Activated T-cell treated with anti-CD3 and anti-CD28 coated beads, Interleukin-2, amount 50 U/mL, for 72 hours (primary cell): ENCODE measurements at regions not wholly inside any gene's neighbourhood (a gene's known extent, or its start where the extent isn't known, plus 50 kb on each side); places are given as distances from the start of the nearest gene placed in this dataset.
"Not testable (repeated sequence)": the region's sequence is repeated elsewhere in the genome, so short reads cannot be mapped to it uniquely, and the experiment has no call there.

ENCODE experiments used
- ATAC-seq, 2 donors: fragments of 150-1000 bp; cut with Tn5 transposase; replicated peaks in 1 of 2; 2 replicates each; pipeline ENCODE4 v1.10.0; 2021; ENCODE audit warnings: moderate library complexity in 2 of 2, mild to moderate bottlenecking in 1 of 2
- DNase-seq, 2 donors: peaks; one replicate each; pipeline ENCODE4 v3.0.0; 2021 to 2022; ENCODE audit warnings: mixed read lengths in 1 of 2
- H3K27ac Mint-ChIP-seq: one replicate; pipeline ENCODE4 v1.8.0; 2022; ENCODE audit warnings: mild to moderate bottlenecking, moderate library complexity, mixed read lengths
- H3K27me3 Mint-ChIP-seq: one replicate; pipeline ENCODE4 v1.8.0; 2022; ENCODE audit warnings: low read depth, mixed read lengths
- H3K36me3 Mint-ChIP-seq, 2 donors: one replicate each; pipeline ENCODE4 v1.8.0; 2022; ENCODE audit warnings: mixed read lengths in 2 of 2, mild to moderate bottlenecking in 1 of 2; ENCODE audit not compliant: insufficient read depth in 2 of 2
- H3K4me1 Mint-ChIP-seq: one replicate; pipeline ENCODE4 v1.8.0; 2022; ENCODE audit warnings: low read depth, mixed read lengths
- H3K4me3 Mint-ChIP-seq, 2 donors: one replicate each; pipeline ENCODE4 v1.8.0; 2022; ENCODE audit warnings: mild to moderate bottlenecking in 2 of 2, mixed read lengths in 2 of 2, moderate library complexity in 2 of 2
- H3K9me3 Mint-ChIP-seq, 2 donors: one replicate each; pipeline ENCODE4 v1.8.0; 2022; ENCODE audit warnings: mixed read lengths in 2 of 2

DNA sequence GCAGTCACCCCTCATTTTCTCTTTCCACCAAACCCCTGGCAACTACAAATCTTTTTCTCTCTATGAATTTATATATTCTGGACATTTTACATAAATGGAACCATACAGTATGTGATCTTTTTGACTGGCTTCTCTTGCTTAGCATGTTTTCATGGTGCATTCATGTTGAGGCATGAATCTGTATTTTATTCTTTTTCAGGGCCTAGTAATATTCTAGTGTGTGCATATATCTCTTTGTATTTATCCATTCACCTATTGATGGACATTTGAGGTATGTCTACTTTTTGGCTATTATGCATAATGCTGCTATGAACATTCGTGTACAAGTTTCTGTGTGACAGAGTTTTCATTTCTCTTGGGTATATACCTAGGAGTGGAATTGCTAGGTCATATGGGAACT, 78.2 kb downstream of the HACD1 start:
- no peaks in the 10 kb centered on the region for H3K27me3 Mint-ChIP-seq
- peaks cover 0 to 5% of the 10 kb centered on the region in 2 donors for H3K36me3 Mint-ChIP-seq
- DNase-seq: no peak
- ATAC-seq: no peak
- no peaks in the 10 kb centered on the region for H3K4me1 Mint-ChIP-seq
- no peak overlapping the region for H3K4me3 Mint-ChIP-seq
- H3K27ac Mint-ChIP-seq: no peak overlapping the region
- H3K9me3 Mint-ChIP-seq: peaks cover 1 to 3% of the 10 kb centered on the region in 2 donors

DNA sequence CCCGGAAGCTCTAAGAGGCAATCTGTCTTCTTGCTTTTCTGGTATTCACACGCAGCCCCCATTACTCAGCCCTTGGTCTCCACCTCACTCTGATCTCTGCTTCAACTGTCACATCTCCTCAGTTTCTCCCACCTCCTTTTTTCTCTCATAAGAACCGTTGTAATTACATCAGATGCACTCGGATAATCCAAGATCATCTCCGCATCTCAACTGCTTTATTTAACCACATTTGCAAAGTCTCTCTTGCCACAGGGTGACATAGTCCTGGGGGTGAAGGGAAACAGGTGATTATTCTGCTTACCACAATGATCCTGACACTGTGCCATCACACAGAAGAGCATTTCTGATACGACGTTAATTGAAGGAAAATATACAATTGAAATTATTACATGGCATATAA, 79.9 kb downstream of the HACD1 start:
- ATAC-seq (no peak), DNase-seq (no peak)
- no peaks in the 10 kb centered on the region for H3K27me3 Mint-ChIP-seq
- peaks cover 1 to 3% of the 10 kb centered on the region in 2 donors for H3K9me3 Mint-ChIP-seq
- H3K27ac Mint-ChIP-seq: no peak overlapping the region
- H3K4me3 Mint-ChIP-seq: no peak overlapping the region
- H3K4me1 Mint-ChIP-seq: no peaks in the 10 kb centered on the region
- H3K36me3 Mint-ChIP-seq: peaks cover 0 to 5% of the 10 kb centered on the region in 2 donors

DNA sequence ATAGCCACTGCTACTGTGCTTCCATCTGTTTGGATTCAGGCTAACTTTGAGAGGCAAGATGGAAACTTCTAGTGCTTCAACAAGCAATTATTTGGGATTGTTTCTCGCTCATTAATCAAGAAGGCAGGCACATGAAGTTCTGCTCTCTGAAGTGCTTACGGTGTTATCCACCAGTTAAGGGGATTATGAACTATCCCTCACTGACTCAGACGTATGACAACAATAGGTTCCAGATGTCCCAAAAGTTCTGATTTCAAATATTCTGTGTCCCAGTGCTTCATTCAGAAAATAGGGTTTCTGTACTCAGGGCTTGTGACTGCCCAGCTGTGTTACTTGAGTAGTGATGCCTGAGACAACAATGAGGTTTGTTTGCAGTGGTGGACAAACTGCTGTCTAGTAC, 81.0 kb downstream of the HACD1 start:
- peaks cover 0 to 5% of the 10 kb centered on the region in 2 donors for H3K36me3 Mint-ChIP-seq
- peaks cover 7% of the 10 kb centered on the region for H3K27me3 Mint-ChIP-seq
- no peak overlapping the region for H3K4me3 Mint-ChIP-seq
- no peak for ATAC-seq
- no peaks in the 10 kb centered on the region for H3K4me1 Mint-ChIP-seq
- H3K27ac Mint-ChIP-seq: no peak overlapping the region
- peaks cover 1 to 3% of the 10 kb centered on the region in 2 donors for H3K9me3 Mint-ChIP-seq
- no peak for DNase-seq

DNA sequence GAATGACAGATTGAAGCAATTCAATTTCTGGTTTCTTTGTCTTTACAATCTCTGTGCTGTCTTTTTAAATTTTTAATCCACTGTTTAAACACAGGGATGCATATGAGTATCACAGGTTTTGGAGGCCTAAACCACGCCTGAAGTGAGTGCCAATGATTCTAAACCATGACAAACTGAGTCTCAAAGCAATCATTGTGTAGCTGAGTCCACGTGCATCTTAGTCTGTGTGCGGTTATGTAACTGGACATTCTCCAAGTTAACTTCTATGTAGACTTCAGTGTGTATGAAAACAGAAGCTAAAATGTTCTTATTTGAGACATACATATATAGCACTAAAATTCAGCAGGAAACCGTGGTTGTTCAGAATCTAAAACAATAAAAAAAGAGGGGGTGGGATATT, 79.3 kb upstream of the ST8SIA6 start:
- no peak overlapping the region for H3K27ac Mint-ChIP-seq
- ATAC-seq: no peak
- H3K9me3 Mint-ChIP-seq: peaks cover 0 to under 1% of the 10 kb centered on the region in 2 donors
- H3K36me3 Mint-ChIP-seq: peaks cover 0 to 1% of the 10 kb centered on the region in 2 donors
- peaks cover 8% of the 10 kb centered on the region for H3K27me3 Mint-ChIP-seq
- DNase-seq: no peak
- H3K4me1 Mint-ChIP-seq: no peaks in the 10 kb centered on the region
- no peak overlapping the region for H3K4me3 Mint-ChIP-seq

DNA sequence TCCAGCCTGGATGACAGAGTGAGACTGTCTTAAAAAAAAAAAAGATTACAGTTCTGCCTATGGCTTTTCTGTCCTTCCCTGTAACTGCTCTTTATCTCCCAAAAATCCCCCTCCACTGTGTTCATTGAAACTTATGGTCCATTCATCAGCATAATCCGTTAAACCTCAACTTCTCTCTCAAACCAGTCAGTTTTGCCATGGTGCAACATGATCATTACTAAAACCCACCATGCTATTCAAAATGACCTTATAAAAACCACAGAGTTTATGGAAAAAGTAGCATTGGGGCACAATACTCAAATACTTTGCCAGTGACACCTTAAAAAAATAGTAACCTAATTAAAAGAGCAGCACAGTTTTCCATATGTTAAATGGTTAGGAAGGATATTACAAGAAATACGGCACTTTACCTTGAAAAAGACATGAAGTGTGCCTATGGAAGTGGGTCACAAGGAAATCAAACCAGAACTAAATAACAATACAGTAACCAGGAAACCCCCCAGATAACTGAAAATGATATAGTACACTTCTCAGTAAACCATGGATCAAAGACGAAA, 74.0 kb upstream of the ST8SIA6 start:
- H3K27ac Mint-ChIP-seq: peak overlapping the region; percentile 6
- H3K4me1 Mint-ChIP-seq: no peaks in the 10 kb centered on the region
- H3K27me3 Mint-ChIP-seq: peaks cover 8% of the 10 kb centered on the region
- H3K9me3 Mint-ChIP-seq: peaks cover 0 to 1% of the 10 kb centered on the region in 2 donors
- no peak overlapping the region for H3K4me3 Mint-ChIP-seq
- DNase-seq (no peak), ATAC-seq (no peak)
- no peaks in the 10 kb centered on the region for H3K36me3 Mint-ChIP-seq

DNA sequence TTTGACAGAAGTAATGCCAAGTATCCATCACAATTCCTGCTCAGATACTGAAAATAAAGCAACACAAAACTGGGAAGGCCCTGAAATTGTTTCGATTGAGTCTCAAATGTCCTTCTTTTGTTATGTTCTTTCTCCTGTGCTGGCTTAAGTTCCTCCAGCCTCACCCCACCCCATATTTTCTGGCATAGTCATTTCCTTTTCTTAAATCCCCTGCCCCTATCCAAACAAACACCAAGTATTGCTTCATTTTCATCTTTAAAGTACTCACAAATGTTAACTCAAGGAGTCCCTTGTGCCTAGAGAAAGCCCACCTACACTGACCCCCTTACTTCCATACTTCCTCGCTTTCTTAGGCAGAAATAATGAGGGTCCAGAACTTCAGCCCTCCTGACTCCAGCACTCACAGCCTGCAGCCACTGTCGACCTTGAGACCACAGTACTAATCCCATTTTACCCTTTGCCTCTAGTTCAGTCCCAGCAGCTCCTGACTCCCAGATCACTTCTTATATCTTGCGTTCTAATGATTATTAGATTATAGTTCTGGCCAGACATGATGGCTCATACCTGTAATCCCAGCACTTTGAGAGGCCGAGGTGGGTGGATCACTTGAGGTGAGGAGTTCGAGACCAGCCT, 73.2 kb upstream of the ST8SIA6 start:
- Mint-ChIP-seq H3K36me3 (peaks cover 0 to 3% of the 10 kb centered on the region in 2 donors), H3K4me1 (no peaks in the 10 kb centered on the region), H3K27me3 (peaks cover 8% of the 10 kb centered on the region), H3K27ac (no peak overlapping the region), H3K4me3 (no peak overlapping the region), H3K9me3 (peaks cover 0 to 1% of the 10 kb centered on the region in 2 donors)
- ATAC-seq (no peak), DNase-seq (no peak)

DNA sequence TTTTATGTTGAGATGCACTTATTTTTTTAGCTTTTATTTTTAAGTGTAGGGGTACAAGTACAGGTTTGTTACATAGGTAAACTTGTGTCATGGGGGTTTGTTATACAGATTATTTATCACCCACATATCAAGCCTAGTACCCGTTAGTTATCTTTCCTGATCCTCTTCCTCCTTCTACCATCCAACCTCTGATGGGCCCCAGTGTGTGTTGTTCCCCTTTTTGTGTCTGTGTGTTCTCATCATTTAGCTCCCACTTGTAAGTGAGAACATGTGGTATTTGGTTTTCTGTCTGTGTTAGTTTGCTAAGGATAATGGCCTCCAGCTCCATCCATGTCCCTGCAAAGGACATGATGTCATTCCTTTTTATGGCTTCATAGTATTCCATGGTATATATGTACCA, 72.2 kb upstream of the ST8SIA6 start:
- not testable (repeated sequence) for H3K27me3 Mint-ChIP-seq, H3K4me3 Mint-ChIP-seq, H3K27ac Mint-ChIP-seq, H3K9me3 Mint-ChIP-seq, H3K36me3 Mint-ChIP-seq, H3K4me1 Mint-ChIP-seq, ATAC-seq, DNase-seq

DNA sequence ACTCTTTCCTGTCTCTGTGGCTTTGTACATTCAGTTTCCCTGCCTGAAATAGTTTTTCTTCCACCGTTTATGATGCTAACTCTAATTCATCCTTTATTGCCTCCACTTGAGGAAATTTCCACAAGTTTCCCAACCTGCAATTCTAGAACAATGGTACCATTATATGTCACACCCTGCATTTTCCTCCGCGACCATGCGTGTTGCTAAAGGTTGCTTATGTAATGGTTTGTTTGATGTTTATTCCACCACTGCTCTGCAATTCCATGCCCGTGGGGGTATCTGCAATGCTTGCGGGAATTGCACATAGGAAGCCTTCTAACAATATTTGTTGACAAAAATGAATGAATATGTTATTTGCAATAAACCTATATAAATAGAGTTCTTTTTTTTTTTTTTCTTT, 69.5 kb upstream of the ST8SIA6 start:
- DNase-seq (no peak), ATAC-seq (no peak)
- no peak overlapping the region for H3K4me3 Mint-ChIP-seq
- H3K4me1 Mint-ChIP-seq: no peaks in the 10 kb centered on the region
- H3K36me3 Mint-ChIP-seq: peaks cover 0 to 3% of the 10 kb centered on the region in 2 donors
- H3K27ac Mint-ChIP-seq: no peak overlapping the region
- no peaks in the 10 kb centered on the region for H3K27me3 Mint-ChIP-seq
- H3K9me3 Mint-ChIP-seq: peaks cover 0 to 1% of the 10 kb centered on the region in 2 donors

DNA sequence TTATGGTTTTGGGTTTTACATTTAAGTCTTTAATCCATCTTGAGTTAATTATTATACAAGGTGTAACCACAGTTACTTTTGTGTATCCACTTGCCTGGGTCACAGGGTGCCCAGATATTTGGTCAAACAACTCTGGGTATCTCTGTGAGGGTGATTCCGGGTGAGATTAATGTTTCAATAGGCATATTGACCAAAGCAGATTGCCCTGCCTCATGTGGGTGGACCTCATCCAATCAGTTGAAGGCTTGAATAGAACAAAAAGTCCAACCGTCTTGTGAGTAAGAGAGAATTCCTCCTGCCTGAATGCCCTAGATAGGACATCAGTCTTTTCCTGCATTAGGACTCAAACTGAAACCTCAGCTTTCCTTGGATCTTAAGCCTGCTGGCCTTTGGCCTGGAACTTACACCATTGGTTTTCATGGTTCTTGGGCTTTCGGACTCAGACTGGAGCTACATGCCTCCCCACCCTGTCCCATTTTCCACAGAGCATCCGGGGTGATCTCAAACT, 68.9 kb upstream of the ST8SIA6 start:
- ATAC-seq (no peak), DNase-seq (no peak)
- H3K27ac Mint-ChIP-seq: no peak overlapping the region
- H3K36me3 Mint-ChIP-seq: peaks cover 0 to 3% of the 10 kb centered on the region in 2 donors
- no peaks in the 10 kb centered on the region for H3K4me1 Mint-ChIP-seq
- no peak overlapping the region for H3K4me3 Mint-ChIP-seq
- H3K9me3 Mint-ChIP-seq: peaks cover 0 to 1% of the 10 kb centered on the region in 2 donors
- no peaks in the 10 kb centered on the region for H3K27me3 Mint-ChIP-seq

DNA sequence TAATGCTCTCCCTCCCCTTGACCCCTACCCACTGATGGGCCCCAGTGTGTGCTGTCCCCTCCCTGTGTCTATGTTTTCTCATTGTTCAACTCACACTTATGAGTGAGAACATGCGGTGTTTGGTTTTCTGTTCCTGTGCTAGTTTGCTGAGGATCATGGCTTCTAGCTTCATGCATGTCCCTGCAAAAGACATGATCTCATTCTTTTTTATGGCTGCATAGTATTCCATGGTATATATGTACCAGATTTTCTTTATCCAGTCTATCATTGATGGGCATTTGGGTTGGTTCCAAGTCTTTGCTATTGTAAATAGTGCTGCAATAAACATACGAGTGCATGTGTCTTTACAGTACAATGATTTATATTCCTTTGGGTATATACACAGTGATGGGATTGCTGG, 67.9 kb upstream of the ST8SIA6 start:
- H3K4me3 Mint-ChIP-seq, ATAC-seq, H3K27ac Mint-ChIP-seq, H3K4me1 Mint-ChIP-seq, H3K9me3 Mint-ChIP-seq, DNase-seq, H3K36me3 Mint-ChIP-seq, H3K27me3 Mint-ChIP-seq: not testable (repeated sequence)

DNA sequence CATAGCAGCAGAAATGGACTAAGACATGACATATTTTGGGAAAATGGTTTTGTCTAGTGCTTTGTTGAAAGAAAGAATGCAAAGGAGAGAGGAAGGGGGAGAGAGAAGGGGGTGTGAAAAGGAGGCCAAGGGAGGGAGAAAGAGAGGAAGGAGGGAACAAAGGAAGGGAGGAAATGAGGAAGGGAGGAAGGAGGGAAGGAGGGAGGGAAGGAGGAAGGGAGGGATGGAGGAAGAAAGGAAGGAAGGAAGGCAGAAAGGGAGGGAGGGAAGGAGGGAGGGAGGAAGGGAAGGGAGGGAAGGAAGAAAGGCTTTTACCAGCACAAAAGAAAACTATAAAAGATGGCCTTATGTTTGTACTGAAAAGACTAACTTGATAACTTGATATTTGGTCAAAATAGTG, 65.1 kb upstream of the ST8SIA6 start:
- no peak overlapping the region for H3K27ac Mint-ChIP-seq
- no peaks in the 10 kb centered on the region for H3K27me3 Mint-ChIP-seq
- H3K36me3 Mint-ChIP-seq: peaks cover 0 to 3% of the 10 kb centered on the region in 2 donors
- no peak overlapping the region for H3K4me3 Mint-ChIP-seq
- H3K4me1 Mint-ChIP-seq: no peaks in the 10 kb centered on the region
- ATAC-seq (no peak), DNase-seq (no peak)
- no peaks in the 10 kb centered on the region for H3K9me3 Mint-ChIP-seq

DNA sequence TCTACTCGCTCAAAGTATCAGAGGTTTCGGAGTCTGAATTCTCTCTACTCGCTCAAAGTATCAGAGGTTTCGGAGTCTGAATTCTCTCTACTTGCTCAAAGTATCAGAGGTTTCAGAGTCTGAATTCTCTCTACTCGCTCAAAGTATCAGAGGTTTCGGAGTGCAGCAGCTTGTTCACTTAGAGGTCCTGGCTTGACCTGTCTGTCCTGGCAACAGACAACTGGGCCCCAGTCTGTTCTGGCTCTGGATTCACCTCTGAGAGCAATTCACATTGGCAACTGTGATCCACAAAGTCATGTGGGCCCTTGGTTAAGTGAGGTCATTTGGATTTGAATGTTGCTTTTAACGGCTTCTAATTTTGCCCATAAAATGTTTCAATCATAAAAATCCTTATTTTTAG, 63.9 kb upstream of the ST8SIA6 start:
- H3K27ac Mint-ChIP-seq: no peak overlapping the region
- DNase-seq (no peak), ATAC-seq (no peak)
- H3K4me1 Mint-ChIP-seq: peaks cover under 1% of the 10 kb centered on the region
- H3K4me3 Mint-ChIP-seq: no peak overlapping the region
- peaks cover 0 to 3% of the 10 kb centered on the region in 2 donors for H3K36me3 Mint-ChIP-seq
- H3K9me3 Mint-ChIP-seq: no peaks in the 10 kb centered on the region
- H3K27me3 Mint-ChIP-seq: no peaks in the 10 kb centered on the region

DNA sequence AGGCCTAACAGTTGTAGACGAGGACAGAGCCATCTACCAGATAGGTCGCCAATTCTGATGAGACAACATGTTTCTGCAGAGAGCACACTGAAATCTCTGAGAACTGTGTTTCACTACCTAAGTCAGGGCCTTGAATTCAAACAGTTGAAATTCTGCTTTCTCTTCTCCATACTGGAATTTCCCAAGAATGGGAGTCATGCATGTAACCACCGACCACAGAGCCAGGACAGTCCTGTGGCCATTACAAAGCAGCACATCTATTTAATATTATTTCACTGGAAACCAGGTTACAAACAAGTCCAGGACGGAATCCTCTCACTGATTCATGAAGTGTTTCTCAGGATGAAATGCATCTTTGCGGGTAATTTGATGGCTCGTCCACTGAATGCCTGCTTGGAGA, 62.0 kb upstream of the ST8SIA6 start:
- H3K27me3 Mint-ChIP-seq: no peaks in the 10 kb centered on the region
- no peaks in the 10 kb centered on the region for H3K9me3 Mint-ChIP-seq
- H3K36me3 Mint-ChIP-seq: no peaks in the 10 kb centered on the region
- ATAC-seq (no peak), DNase-seq (no peak)
- H3K4me1 Mint-ChIP-seq: peaks cover 19% of the 10 kb centered on the region
- no peak overlapping the region for H3K27ac Mint-ChIP-seq
- no peak overlapping the region for H3K4me3 Mint-ChIP-seq
